Bone marrow (tissue), 2 donors: ENCODE measurements at regions not wholly inside any gene's neighbourhood (a gene's known extent, or its start where the extent isn't known, plus 50 kb on each side); places are given as distances from the start of the nearest gene placed in this dataset.
A peak's percentile ranks its signal among the peaks of the same experiment; 100 is the strongest.
"Not testable (repeated sequence)": the region's sequence is repeated elsewhere in the genome, so short reads cannot be mapped to it uniquely, and the experiment has no call there.

ENCODE experiments used
- DNase-seq, 2 donors: peaks; one replicate each; lab custom pipeline; 2025; lab: John Stamatoyannopoulos, UW

DNA sequence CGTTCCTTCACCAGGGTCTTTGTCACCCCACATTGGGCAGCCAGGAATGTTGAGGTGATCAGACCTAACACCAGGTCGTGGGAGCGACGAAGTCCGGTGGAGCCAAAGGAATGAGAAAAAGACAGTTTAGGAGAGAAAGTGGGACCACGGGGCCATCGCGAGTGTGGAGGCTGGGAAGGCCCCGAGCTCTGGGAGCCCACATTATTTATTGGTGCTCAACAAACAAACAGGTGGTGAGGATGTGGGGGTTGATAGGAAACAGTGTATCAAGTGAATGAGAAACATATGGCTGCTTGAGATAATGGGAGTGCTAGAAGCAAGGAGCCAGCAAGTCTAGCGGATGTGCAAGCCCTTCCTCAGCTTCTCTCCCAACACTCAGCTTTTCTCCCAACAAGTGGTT lies 287.1 kb upstream of the SGK1 start:
- no peak for DNase-seq

DNA sequence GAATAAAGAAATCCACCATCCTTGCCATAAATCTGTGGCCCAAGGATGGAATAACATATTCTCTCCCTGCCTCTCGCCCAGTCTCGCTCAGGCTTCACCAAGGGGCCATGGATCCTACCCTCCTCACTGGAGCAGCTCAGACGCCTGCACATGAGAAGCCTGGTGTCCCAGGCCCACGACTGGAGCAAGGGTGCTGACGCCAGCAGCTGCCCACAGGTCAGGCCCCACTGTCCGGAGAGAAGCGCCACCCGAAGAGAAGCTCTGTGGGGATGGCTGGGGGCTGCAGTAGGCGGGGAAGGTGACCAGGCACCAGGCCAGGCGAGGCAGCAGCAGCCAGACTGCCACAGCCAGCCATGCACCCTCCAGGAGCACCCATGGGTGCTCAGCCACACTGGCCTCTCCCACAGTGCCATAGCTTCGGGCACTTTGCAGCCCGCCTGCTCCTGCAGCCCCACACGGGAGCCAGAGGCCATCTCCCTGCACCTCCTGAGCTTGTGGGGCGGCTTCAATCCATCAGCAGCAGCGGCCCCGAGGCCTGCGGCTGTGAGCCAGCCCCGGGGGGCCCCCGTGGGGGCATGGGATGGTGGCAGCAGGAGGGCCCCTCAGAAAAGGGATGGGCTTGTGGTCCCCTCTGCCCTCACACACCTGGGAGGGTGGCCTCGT lies 286.2 kb upstream of the SGK1 start:
- no peak for DNase-seq

DNA sequence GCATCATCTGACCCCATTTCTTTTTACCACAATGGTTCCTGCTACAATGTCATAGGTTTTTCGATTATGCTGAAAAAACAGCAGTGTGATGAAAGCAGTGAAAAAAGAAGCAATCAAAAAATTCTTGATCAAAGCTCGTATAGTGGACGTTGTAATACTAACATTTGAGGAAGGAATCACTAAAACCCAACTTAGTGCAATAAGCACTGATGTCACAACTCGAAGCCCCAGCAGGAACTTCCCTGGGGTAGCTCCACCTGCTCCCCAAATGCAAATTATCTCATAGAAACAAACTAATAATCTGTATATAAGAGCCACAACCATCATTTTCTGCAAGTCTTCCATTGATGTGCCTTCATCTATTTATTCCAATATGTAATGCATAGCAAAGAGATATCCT lies 285.6 kb upstream of the SGK1 start:
- no peak for DNase-seq

DNA sequence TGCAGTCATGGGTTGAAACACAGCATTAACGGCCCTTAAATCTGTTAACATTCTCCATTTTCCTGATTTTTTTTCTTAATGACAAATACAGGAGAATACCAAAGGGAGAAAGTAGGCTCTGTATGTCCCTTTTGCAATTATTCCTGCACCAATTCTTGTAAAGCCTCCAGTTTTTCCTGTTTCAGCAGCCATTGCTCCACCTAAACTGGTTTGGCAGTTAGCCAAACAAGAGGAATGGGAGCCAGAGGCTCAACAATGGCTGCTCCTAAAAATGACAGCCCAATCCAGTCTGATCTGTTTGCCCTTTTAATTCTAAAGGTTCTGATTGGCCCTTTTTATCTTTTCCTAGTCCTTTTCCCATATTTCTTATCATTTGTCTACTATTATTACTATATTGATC lies 284.2 kb upstream of the SGK1 start:
- no peak for DNase-seq

DNA sequence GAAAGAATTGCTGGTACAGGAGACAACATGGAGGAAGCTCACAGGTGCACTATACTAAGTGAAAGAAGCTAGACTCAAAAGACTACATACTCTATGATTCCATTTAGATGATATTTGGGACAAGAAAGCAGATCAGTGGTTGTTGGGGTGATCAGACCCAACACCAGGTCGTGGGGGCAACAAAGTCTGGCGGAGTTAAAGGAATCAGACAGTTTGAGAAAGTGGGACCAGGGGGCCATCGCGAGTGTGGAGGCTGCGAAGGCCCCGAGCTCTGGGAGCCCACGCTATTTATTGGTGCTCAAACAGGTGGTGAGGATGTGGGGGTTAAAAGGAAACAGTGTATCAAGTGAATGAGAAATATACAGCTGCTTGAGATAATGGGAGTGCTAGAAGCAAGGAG lies 282.8 kb upstream of the SGK1 start:
- no peak for DNase-seq

DNA sequence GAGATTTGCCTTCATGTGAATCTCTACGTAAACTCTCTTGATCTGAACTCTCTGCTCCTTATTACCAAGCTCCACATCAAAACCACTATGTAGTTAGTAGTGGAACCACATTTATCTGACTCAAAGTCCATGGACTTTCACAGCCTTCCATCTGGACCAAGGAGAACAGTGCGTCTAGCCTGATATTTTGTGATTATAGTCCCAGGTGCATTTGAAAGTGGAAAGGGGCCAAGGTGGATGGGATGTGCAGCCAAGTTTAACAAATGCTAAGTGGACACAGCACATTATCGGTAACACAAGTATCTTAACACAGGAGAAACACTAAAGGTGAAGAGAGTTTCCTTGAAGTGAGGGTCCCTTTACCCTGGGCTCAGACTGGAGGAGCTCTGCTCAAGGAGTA lies 281.2 kb upstream of the SGK1 start:
- no peak for DNase-seq

DNA sequence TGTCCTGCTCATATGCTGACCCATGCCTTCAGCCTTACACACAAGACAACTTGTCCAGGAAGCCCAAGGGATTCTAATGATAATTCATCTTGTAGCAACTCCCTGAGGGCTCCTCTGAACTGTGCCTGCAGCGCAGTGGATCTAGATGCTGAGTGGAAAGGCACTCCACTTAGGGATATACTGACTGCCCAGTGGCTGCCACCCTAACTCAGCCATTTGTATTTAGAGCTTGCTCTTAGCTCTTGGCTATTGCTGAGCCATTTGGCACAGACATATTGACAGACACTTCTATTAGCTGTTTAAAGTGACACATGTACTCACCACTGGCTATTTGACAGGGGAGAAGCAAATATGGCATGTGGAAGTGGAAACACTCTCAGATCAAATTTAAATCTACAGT lies 278.3 kb upstream of the SGK1 start:
- no peak for DNase-seq

DNA sequence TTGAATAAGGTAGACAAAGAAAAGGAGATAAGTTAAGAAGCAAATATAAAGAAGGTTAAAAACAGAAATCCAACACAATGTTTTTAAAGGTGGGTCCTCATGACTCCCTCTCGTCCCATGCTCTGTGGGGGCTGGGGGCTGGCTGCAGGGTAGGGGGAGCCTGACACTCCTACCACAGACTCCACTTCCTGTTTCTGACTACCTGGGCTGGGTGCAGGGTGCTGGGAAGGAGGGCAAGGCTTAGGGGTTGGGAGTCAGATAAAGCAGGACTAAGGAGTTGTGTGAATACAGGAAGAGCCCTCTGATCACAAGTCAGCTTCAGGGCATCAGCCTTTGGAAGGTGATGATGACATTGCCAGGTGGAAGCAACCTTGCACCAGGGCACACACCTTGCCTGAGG lies 277.0 kb upstream of the SGK1 start:
- DNase-seq, result no peak

DNA sequence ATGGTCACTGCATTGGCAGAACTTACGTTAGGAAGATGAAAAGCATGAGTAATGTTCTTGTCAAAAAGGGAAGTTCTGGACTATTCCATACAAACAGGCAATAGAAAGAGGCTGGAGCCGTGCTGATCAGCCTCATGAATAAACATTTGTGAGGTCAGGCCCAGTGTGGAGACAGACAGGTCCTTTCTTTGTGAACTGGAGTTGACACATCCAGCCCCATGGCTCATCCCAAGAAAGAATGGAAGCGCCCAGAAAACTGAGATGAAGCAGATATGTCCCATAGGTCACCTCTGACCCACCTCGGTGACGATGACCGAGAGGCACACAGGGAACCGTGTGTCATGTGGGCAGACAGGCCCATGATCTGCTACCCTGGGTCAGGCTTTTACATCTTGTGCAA lies 276.0 kb upstream of the SGK1 start:
- DNase-seq, result peak in 1 of 2 donors; percentile 12

DNA sequence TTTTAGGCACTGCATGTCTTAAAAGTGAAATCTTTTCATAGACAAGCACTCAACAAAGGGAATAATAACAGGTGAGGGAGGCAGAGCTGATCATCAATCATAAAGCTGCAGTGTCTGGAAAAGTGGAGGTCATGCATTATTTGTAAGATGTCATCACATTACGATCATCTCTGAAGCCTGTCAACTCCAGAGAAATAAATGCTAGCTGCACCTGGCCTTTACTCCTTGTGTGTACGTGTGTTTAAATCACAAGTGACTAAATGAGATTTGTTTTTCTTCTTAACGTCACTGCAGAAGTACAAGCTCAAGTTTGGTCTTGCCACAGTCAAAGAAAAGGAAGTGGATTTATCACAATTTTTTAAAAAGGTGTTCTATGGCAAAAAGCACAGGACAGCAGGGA lies 275.5 kb upstream of the SGK1 start:
- DNase-seq, result no peak

DNA sequence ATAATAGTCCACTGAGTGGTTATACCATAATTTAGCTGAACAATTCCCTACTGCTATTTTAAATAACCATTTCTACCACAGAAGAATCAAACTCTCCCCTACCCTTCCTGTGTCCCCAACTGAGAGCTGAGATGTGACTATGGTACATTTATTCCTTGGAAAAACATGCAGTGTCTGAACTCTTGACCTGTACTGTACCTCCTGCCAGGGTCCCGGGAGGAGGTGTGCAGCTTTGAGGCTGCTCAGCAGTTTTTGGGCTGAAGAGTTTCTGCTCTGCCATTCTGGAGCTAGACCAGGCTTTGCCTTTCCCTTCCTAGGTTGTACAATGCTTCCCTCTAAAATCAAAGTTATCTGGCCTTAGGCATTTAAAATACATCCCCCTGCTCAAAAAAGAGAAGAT lies 275.1 kb upstream of the SGK1 start:
- no peak for DNase-seq

DNA sequence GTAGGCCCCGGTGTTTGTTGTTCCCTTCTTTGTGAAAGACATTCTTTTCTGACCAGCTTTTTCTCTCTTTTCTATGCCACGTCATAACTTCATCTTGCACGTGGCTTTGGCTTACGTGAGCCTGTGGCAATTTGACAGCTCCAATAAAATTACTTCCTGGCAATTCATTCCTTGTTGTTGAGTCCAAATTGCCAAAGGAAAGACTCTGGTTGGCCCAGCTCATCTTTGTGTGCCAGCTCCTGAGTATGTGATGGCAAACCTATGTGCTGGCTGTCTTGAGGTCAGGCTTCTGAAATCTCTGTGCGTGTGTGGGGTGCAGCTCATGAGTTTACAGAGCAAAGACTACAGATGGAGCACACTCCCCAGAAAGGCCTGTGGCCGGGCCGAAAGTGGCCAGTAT lies 272.5 kb upstream of the SGK1 start:
- DNase-seq, result no peak

DNA sequence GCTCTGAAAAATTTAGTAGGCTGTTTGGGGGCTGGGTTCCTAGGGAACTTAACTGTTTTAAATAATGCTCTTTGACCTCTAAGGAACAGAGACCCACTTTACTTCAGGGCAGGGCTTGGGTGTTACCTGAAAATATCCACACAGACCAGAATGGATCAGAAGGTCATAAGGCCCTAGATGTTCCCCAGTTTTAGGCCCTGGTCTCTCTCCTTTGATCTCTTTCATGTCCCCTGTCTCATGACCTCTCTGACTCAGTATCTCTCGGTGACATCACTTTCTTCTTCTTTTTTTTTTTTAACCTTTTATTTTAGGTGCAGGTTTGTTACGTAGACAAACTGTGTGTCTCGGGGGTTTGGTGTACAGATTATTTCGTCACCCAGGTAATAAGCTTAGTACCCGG lies 272.1 kb upstream of the SGK1 start:
- no peak for DNase-seq

DNA sequence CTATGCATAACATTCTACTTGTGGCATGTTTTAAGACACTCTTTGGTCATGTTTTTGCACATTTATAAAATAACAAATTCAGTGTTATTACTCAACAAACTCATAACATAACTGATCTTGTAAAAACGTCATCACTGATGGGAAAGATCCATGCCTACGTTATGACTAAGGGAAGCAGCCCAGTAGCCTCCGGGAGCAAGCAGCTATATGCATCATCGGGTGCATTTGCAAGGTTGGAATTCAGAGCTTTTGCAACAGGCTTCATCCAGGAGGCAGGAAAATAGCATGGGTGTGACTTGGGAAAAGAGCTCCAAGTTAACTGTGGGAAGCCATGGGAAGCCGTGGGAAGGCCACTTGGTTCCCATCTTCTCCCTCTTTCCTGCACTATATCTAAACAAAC lies 271.6 kb upstream of the SGK1 start:
- no peak for DNase-seq

DNA sequence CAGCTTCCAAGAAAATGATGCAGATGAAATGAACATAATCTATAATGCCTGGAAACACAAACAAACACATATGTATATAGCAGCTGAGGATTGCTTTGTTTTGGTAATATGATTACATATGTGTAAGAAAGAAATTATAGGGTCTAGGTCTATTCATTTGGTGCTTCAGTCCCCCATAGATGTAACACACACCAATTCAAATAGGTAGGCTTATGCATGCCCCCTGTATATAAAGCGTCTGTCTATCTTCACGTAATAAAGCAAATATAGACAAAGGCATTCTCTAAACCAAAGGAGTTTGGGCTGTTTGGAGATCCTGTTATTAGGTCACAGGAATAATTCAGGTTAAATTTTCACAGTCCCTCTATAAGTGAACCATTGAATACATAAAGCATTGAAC lies 270.4 kb upstream of the SGK1 start:
- no peak for DNase-seq

DNA sequence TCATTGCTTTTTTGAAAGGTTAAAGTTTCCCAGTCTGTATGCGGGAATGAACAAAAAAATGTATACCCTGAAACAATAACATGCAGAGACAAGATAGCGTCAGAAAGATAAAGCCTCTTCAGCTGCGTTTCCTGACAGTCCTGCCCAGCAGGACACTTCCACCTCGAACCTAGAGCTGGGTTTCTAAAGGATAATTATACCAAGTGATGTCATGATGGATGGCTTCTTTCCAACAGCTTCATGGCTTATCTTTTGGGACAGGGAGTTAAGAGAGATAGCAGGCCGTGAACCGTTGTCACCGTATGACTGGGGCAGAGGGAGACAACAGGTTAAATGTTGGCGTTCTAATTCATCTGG lies 267.6 kb upstream of the SGK1 start:
- no peak for DNase-seq

DNA sequence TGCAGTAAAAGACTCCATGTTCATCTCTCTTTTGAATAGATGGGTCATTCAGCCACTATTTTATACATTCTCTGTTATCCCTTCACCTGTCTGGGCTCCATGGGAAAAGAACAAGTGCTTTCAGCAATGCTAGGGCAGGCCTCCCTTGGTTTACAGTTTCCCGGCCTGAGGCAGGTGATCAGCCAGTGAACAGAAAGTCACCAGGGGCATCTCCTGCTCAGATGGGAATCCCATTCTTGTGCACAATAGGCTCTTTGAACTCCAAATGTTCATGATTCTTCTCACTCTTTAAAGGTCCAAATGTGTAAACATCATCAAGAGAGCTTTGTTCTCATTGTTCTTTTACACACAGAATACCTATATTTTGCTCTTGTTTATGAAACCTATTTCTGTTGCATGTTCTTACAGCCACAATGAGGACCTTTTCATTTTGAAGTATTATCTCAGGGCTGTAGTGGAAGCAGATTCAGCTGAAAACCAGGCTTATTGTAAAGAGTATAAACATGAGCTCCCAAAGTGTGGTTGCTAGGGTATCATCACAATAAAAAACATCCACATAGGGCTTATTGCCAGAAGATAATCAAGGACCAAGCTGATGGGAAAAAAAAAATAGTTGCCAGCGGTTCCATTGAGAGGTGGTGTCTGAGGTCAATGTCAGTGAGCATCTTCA lies 267.1 kb upstream of the SGK1 start:
- DNase-seq, result no peak

DNA sequence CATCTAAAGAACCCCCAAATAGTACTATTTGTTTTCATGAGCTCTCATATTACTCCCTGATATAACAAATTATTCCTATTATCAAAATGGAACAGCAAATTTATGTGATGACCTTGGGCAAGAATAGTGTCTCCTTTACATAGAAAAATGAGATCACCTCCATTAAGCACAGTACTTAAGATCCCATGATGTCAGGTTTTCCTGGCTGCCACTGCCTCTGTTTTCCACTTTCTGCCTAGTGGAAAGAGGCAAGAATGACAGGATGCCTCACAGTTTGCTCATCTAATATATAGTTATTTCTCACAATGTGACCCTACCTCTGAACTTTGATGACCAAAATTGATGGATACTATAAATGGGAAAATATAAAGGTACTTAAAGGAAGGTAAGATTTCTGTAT lies 260.1 kb upstream of the SGK1 start:
- DNase-seq, result no peak

DNA sequence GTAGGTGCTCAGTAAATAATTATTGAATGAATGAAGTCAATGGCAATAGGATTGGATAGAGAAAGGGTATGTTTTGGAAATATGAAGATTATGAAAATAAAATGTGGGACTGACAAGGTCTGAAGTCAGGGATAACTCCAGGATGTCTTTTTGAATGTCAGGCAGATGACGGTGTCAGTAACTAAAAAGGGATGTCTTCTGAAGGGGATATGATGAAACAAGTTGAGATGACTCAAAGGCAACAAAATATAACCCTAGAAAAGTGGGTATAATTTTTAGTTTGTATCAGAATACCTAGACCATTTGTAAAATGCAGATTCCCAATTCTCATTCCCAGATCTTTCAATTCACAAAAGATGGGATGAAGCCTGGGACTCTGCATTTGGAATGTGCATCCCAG lies 257.3 kb upstream of the SGK1 start:
- DNase-seq, result no peak

DNA sequence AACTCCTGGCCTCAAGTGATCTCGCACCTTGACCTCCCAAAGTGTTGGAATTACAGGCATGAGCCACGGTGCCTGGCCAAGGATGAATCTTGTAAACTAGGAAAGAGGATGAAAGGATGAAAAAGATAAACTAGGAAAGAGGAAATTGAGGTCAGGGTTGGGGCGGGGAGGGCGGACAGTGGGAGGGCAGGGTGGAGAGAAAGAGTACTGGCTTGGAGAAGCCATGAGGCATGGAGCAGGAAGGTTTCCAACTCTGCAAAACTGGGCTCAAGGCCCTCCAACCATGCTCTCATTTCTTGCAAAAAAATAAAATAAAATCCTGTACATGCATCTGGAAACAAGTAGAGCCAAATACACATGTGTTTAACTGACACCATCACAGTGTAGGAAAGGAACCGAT lies 256.6 kb upstream of the SGK1 start:
- DNase-seq, result no peak

DNA sequence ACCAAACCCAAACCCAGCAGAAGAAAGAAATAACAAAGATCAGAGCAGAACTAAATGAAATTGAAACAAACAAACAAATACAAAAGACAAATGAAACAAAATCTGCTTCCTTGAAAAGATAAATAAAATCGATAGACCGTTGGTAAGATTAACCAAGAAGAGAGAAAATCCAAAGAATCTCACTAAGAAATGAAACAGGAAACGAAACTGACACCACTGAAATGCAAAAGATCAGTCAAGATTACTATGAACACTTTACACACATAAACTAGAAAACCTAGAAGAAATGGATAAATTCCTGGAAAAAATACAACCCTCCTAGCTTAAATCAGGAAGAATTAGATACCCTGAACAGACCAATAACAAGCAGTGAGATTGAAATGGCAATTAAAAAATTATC lies 252.1 kb upstream of the SGK1 start:
- DNase-seq, result not testable (repeated sequence)

DNA sequence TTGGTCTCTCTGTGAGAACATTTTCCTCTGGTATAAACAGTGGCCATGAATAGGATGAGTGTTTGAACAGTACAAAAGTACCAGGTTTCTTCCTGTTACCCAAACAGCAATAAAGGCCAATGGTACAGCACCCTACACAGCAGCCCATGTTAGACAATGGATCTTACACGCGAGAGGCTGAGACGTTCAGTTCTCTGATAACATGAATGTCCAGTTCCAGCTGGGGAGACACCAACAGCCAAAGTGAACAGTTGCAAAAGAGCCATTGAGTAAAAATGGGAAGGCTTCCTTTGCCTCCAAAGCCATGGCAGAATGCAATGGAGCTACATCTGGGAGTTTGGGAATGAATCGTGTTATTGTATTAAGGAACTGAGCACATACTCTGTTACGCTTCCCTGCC lies 246.8 kb upstream of the SGK1 start:
- DNase-seq, result no peak

DNA sequence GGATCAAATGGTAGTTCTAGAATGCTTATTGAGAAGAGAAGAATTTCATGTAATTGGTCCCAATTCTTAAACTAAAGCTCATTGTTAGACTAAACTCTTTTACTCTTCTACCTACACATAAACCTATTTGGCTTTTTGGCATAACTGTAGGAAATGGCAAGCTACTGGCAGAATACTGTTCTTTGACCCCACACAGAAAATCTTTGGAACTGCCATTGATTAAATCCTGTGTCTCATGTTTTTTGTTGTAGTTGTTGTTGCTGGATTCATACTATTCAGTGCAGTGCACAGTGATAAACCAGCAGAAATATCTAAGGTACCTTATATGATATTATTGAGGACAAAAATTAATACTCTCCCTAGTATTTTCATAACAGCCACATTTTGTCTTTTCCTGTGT lies 242.1 kb upstream of the SGK1 start:
- no peak for DNase-seq

DNA sequence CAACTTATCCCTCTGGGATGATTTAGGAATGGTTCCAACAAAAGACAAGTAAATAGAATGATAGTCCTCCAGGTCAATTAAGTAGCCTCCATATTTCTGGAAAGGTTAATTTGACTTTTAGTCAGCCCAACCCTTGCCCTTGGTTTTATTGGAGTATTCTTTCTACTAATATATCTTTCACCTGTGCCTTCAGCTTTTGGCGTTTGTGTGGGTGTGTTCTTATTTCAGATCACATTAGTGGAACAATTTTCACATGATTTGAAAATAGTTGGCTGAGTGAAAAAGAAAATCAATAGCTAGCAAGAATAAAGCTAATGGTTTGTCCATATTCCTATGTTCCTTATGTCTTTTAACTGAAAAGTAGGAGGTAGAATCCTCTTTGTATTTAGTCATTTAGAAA lies 239.6 kb upstream of the SGK1 start:
- no peak for DNase-seq
